ENCODE measurements at regions not wholly inside any gene's neighbourhood (a gene's known extent, or its start where the extent isn't known, plus 50 kb on each side); places are given as distances from the start of the nearest gene placed in this dataset.
"Not testable (repeated sequence)": the region's sequence is repeated elsewhere in the genome, so short reads cannot be mapped to it uniquely, and the experiment has no call there.

GRCh38 chr12:83997423-83997822 is 915.2 kb downstream of the SLC6A15 start:
- no peak for DNase-seq
- intact Hi-C loops (cut with DNase I) = no loop called here

GRCh38 chr12:83996671-83997070 is 915.9 kb downstream of the SLC6A15 start:
- DNase-seq = no peak
- intact Hi-C loops (cut with DNase I) = no loop called here

- DNase-seq = no peak
- intact Hi-C loops (cut with DNase I) = no loop called here
These were observed 927.5 kb downstream of the SLC6A15 start for GRCh38 chr12:83985084-83985483.

GRCh38 chr12:83980398-83980797 is 932.2 kb downstream of the SLC6A15 start:
- intact Hi-C loops (cut with DNase I) = no loop called here
- DNase-seq = no peak

- intact Hi-C loops (cut with DNase I) = no loop called here
- DNase-seq = no peak
These were observed 932.8 kb downstream of the SLC6A15 start for GRCh38 chr12:83979785-83980184.

- DNase-seq = no peak
- intact Hi-C loops (cut with DNase I) = no loop called here
These were observed 940.8 kb downstream of the SLC6A15 start for GRCh38 chr12:83971781-83972180.

- DNase-seq = no peak
- intact Hi-C loops (cut with DNase I) = no loop called here
These were observed 951.8 kb downstream of the SLC6A15 start for GRCh38 chr12:83960767-83961166.

- DNase-seq = no peak
- intact Hi-C loops (cut with DNase I) = no loop called here
These were observed 953.6 kb downstream of the SLC6A15 start for GRCh38 chr12:83958997-83959396.

- intact Hi-C loops (cut with DNase I) = no loop called here
- DNase-seq = no peak
These were observed 957.5 kb downstream of the SLC6A15 start for GRCh38 chr12:83954956-83955601.

GRCh38 chr12:83954071-83954789 is 958.4 kb downstream of the SLC6A15 start:
- no peak for DNase-seq
- intact Hi-C loops (cut with DNase I) = no loop called here

- DNase-seq = no peak
- intact Hi-C loops (cut with DNase I) = no loop called here
These were observed 966.7 kb downstream of the SLC6A15 start for GRCh38 chr12:83945871-83946270.

- no peak for DNase-seq
- intact Hi-C loops (cut with DNase I) = no loop called here
These were observed 972.9 kb downstream of the SLC6A15 start for GRCh38 chr12:83939718-83940117.

- intact Hi-C loops (cut with DNase I) = no loop called here
- no peak for DNase-seq
These were observed 979.0 kb downstream of the SLC6A15 start for GRCh38 chr12:83933615-83934014.

GRCh38 chr12:83932011-83932410 is 980.6 kb downstream of the SLC6A15 start:
- intact Hi-C loops (cut with DNase I) = no loop called here
- no peak for DNase-seq

GRCh38 chr12:83931451-83931850 is 981.1 kb downstream of the SLC6A15 start:
- intact Hi-C loops (cut with DNase I) = no loop called here
- DNase-seq = no peak

- peak in 3 of 10 donors; percentile 35 to 59 (median 56) for DNase-seq
- intact Hi-C loops (cut with DNase I) = not testable (repeated sequence)
These were observed 982.8 kb downstream of the SLC6A15 start for GRCh38 chr12:83929792-83930191.

- no peak for DNase-seq
- intact Hi-C loops (cut with DNase I) = no loop called here
These were observed 991.6 kb downstream of the SLC6A15 start for GRCh38 chr12:83920821-83921547.

- intact Hi-C loops (cut with DNase I) = no loop called here
These were observed 993.5 kb downstream of the SLC6A15 start for GRCh38 chr12:83919081-83919480.

GRCh38 chr12:83904175-83904574 is 1008.4 kb downstream of the SLC6A15 start:
- DNase-seq = peak in 2 of 10 donors; percentile 52 to 57

More at GRCh38 chr12:83919081-83919480, 993.5 kb downstream of the SLC6A15 start:
- no peak for DNase-seq

GRCh38 chr12:83896416-83896815 is 1016.2 kb downstream of the SLC6A15 start:
- intact Hi-C loops (cut with DNase I) = no loop called here
- no peak for DNase-seq

More at GRCh38 chr12:83904175-83904574, 1008.4 kb downstream of the SLC6A15 start:
- intact Hi-C loops (cut with DNase I) = no loop called here

GRCh38 chr12:83893101-83893500 is 1019.5 kb downstream of the SLC6A15 start:
- intact Hi-C loops (cut with DNase I) = no loop called here
- DNase-seq = no peak
